NCI-H1105 (cell line): ENCODE measurements at regions not wholly inside any gene's neighbourhood (a gene's known extent, or its start where the extent isn't known, plus 50 kb on each side); places are given as distances from the start of the nearest gene placed in this dataset.

Source experiments
- DNase-seq: peaks from one replicate; lab custom pipeline; 2025; lab: John Stamatoyannopoulos, UW

DNA sequence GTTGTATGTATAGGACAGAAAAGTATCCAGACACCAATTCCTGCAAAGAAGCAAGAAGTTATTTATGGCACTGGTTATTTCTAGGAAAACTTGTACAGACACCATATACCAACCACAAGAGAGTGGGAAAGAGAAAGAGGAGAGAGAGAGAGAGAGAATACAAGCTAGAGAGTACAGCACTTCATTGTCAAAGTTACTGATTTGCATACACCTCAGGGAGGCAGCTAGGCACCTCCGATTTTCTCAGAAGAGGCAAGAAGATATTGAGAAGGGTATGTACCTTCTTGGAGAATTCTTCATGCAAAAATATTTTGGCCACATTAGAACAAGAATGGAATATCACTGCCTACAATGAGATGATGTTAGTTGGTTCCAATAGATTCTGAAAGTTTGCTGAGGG, 333.9 kb upstream of the PIK3C3 start:
- DNase-seq: no peak

DNA sequence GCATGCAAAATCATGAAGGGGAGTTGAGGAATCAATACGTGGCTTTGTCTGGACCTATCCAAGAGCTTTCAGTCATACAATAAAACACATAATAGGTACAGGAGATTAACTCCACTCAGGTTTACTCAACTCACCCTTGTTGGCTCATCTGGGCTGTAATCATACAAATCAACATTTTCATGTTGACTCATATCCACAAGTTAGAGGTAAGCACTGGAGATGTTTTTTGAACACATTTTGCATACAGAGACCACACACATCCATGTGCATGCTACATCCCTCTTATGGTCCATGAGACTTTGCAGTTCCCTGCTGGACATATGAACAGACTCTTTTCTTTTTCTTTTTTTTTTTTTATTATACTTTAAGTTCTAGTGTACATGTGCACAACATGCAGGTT, 336.9 kb upstream of the PIK3C3 start:
- no peak for DNase-seq

DNA sequence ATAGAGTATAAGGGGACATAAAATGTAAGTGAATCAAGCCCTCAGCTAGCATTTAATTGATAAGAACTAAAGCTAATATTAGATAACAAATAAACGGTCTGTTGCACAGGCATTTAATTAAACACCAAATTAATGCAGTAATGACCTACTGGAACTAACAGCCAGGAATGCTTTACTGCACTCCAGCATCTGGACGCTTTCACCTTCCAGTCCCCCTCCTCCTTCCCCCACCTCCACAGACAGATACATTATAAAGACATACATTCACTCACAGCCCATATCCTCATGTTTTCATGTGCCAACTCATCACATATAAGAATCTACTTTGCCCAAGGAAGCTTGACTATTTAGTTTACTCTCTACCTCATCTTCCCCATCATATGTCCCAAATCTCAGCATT, 337.4 kb upstream of the PIK3C3 start:
- no peak for DNase-seq

DNA sequence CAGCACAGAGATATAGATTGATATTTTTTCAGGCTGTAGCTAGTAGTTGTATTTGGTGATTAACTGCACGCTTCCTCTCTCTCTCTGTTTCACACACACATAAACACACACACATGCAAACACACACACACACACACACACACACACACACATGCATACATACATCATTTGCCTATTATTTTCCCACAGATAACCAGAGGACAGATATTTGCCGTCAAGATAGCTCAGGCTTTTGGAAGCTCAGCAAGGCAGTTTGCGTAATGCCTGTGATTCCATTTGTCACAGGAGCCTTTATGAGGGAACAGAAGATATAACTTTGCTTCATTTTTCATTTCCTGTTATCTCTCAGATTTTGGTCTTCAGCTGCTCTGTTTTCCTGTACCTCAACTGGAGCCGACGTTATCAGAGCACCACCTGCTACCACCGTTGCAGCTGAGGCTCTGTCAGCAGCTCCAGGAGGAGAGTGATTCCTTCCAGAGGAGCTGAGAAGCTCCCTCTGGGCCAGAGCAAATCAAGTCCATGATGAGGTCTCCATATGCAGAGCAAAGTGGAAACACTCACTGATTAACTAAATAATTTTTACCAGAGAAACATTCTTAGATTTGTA, 341.9 kb upstream of the PIK3C3 start:
- no peak for DNase-seq

DNA sequence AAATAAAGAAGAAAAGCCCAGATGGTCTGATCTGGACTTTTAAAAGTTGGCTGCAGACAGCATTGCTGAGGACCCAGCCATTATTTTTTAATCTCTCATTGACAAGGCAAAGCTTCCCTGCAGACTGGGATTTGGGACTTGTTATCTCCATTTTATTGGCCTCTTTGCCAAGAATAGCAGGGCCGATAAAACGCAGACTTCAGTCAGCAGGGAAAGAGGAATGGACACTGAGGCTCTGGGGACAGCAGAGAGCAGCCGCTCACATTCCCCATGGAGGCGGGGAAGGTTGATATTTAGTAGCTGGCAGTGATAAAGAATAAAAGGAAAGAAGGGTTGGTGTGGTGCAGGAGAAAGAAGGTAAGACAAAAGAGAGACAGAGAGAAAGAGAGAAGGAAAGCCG, 350.1 kb upstream of the PIK3C3 start:
- no peak for DNase-seq

DNA sequence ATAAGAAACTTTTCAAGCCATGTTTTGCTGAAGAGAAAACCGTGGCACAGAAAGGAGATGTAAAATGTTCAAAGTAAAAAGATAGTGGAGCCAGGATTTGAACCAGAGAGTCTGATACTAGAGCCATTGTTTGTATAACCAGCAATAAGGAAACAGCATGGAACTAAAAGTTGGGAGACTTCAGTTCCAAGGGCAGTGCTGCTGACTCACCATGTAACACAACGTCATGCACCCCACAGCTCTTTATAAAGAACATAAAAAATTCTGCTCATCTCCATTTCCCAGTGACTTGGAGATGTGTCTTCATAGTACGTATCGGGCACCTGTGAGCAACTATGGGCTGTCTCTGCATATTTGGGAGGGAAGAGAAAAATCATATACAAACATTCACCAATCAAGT, 353.0 kb upstream of the PIK3C3 start:
- no peak for DNase-seq

DNA sequence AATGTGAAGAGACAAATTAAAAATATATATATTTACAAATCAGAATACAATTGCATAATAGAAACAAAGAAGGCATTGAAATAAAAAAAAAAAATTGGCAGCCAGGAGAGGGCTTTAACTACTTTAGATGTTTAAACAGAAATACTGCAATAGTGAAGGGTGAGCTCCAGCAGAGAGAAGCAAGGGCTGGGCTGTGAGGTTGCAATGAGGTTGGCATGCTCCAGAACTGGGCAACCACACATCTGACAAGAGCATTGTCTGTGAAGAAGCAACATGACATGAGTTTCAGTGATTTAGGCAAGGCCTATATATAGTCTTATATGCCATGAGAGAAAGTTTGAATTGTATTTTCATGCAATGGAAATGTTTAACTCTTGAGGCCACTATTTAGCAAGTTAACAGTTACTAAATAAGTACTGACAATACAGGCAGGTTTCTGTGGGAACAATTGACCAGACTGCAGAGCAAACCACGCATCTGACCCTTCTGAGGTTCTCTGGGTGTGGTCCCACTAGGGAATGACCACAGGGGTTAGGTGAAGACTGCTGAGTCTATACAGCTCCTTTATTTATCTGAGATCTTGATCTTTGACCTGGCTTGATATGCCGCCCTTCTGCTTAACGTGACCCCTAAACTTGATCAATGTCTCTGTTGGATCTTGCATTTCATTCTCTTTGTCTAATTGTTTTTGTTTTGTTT, 354.2 kb upstream of the PIK3C3 start:
- no peak for DNase-seq

DNA sequence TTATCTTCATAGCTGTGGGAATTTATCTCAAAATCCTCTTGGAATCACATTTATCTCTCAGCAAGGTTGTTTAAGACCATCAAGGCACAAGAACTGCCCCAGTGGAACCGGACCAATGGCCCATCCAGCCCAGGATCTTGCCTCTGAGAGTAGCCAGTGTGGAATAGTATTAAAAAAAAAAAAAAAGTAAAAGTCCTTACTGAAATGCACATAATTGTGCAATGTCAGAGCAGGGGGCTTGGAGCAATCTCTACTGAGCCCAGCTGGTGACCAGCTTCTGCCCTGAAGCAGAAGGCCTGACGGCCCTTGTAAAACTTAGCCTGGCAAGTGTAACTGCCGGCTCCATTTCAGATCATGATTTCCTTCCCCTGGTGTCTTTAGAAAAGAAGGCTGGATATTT, 355.6 kb upstream of the PIK3C3 start:
- no peak for DNase-seq

DNA sequence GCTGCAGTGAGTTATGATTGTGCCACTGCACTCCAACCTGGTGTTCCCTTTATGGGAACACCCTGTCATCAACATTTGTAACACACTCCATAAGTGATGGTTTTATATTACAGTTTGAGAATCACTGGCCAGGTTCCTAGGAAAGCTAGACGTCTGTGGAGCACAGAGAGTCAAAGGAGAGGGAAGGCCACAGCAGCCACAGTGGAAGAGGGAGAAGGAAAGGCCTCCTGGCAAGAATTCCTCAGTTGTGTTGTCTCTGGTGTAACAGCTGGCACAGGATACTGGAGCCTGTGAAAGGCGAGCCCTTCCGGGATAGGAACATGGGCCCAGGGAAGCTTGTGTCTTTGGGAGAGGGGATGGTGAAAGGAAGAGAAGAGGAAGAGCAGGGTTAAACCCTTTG, 360.5 kb upstream of the PIK3C3 start:
- no peak for DNase-seq

DNA sequence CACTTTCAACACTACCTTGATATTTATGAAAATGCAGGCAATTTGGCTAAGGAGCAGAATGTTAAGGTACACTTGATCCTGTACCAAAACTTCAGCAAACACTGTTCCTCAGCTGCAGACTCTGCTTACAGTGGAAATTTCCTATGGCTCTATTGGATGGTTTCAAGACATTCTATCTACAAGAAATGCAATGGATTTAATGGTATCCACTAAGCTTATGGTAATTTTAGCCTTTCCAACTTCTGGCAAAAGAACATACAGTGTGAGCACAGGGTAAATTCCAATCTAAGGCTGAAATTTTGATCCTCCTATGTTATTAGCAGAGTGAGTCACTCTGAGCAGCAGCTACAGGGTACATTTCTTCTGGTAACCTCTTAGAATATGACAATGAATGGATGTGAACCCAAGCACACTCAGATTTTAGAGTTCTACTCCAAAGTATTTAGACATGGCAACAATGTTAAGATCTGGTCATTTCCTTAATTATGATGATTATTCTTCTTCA, 361.8 kb upstream of the PIK3C3 start:
- no peak for DNase-seq

DNA sequence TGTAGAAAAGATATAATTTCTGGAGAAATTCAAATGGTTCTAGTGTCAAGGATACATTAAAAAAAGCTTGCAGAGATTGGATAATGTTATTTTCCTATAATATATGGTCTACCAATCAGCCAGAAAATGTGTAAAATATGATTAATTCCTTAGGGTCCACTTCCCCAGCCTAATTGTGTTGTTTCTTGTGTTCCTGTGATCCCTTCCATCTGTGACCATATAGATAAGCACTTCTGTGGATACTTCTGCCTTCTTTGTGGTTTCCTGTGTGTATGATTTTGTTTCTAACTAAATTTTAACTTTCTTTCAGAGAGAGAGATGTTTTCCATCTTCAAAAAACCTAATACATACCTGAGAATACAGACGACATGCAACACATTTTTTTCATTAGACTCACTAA, 367.1 kb upstream of the PIK3C3 start:
- DNase-seq: no peak

DNA sequence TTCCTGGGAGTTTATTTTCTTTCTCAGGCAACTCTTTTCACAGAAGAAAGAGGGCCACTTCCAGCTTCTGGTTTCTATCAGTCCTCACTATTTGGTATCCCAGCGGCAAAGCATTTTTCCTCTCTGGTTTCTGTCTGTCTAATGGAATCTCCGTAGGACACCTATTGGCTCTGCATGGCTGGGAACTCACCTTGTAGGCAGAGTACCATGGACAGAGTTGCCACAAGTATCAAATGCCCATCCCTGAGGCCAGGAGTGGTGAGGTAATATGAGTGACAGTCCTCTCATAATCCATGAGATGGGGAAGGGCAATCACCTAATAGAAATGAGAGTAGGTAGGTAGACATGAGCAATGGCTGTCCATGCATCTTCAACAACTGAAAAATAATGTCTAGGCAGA, 369.5 kb upstream of the PIK3C3 start:
- no peak for DNase-seq

DNA sequence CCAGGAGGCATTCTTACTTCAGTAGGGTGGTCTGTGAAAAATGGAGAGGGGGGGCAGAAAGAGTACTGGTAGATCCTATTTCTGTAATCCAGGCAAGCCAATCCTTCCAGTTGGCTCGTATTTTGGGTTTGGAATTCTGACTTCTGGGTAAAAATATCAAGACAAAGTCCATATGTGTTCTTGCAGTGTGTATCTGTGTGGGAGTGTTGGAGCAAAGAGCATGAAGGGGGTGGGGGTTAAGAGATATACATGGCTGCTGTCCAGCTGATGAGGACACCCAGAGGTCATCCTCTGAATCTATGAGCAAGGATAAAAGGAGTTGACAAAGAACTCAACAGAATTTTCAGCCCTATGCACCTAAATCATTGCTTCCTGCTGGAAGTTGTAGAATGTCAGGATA, 375.8 kb upstream of the PIK3C3 start:
- DNase-seq: no peak

DNA sequence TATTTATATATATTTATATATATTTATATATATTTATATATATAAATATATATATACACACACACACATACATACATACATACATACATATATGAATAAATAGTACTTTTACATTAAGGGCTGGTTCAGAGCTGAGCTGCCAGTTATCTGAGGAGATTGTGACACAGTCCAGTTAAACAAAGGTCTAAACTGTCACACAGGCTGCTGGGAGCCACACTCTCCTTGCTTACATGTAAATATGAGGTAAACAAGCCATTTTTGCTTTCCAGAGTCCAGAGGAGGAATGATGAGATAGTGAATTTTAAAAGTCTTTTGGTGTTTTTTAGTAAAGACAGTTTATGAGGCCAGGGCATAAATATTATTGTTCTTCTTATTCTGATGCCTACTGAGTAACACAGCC, 377.5 kb upstream of the PIK3C3 start:
- no peak for DNase-seq

DNA sequence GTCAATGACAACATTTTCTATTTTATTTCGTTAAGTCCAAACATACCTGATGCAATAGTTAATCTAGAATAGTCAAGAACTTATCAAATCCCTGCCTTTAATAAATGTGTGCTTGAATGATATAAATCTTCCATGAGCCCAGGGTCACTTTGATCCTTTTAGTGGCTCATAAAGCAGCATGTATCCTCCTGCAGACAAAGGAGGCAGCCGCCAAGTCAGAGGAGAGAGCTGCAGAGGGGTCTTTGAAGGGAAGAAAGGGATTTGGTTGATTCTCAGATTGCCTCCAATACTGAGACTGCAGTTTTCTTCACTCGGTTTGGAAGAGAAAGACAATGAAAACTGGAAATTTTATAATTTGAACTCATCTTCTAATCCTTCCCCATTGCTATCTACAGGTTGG, 378.4 kb upstream of the PIK3C3 start:
- no peak for DNase-seq

DNA sequence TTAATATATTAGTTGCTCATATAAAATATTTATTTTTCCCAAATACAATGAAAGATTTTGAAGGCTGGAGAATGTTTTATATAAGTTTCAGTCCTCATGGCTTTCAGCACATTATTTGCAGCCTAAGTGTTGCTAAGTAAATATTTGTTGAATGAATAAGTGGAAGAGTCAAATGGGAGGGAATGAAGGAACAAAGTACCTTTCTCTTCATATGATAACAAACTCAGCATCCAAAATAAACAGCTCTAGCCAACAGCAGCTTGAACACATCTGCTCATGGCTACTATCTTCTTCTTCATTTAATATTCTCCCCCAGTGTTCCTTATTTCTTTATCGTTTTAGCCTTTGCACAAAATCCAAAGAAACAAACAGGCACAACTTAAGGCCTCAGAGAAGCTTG, 385.2 kb upstream of the PIK3C3 start:
- no peak for DNase-seq

DNA sequence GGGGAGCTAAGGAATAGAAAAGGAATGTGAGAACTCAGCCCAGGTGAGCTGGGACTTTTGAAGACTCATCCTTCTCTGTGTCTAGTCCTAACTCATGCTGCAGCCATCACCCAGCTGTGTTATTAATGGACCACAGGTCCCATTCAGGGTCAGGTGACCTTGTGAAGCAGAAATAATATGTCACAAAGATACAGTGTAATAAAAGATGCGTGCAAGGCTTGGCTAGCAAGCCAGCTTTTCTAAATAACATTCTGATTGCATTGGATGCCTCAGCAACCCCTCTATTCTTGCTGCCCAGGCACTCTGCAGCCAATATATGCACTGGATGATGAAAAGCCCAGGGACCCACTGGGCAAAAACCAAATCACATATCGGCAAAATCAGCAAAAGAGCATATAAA, 393.1 kb upstream of the PIK3C3 start:
- DNase-seq: no peak

DNA sequence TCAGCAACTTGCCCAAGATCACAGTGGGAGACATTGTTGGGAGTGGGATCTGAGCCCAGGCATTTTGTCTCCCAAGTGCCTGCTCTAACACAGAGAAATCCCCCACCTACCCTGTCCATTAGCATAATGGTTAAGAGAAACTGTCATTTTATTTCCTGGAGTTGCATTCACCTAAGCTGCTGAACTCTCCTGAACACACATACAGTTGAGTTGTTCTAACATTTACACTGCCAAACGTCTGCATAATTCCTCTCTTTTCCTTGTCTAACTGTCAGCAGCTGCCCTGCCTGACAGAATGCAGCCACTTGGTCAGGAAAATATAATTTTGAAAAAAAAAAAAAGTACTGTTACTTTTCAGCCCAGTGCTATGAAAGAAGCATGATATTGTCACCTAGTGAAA, 396.3 kb upstream of the PIK3C3 start:
- no peak for DNase-seq

DNA sequence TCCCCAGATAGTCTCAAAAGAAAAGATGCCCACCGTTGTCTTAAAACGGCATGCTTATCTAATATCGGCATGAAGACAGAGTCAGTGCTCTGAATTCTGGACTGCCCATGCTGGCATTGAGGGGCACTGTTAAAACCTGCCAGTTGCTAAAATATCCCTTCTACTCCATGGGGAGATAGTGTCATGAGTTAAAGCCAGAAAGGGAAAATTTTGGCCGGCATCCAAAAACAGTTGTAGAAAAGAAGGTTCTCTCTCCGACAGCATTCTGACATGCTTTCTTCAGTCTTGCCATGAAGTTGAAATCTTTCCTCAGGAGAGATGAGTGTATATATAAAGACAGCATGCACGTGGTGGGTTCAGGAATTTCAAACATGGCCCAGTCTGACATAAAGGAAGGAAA, 401.3 kb upstream of the PIK3C3 start:
- no peak for DNase-seq

DNA sequence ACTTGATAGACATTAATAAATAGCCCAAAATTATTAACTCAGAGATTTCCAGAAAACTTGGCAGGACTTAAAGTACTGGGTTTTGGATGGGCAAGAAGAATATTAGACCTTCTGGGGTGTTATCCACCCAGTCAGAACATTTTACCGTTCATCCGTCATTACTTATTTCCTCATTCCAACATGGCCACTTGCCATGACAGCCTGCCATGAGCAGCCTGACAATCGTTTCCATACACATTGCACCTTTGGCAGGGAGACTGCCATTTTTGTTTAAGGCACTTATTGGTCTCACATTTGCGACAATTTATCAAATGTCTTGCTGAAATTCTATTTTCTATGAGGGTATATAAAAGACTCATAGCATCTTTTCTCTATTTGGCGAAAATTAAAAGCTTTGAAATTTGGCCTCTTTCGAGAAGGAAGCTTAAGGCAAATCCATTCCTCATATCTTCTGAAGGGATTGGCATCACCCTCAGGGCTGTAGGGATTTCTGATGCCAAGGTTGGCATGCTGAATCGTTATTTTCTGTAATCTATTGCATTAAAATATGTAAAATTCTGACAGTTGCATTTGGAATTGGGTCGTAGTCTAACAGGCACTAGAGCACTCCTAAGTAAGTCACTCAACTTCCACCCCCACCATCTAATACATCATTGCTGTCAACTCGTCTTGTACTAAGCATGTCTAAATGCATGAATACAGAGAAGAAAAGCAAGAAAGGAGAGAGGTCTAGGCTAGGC, 406.3 kb upstream of the PIK3C3 start:
- no peak for DNase-seq

DNA sequence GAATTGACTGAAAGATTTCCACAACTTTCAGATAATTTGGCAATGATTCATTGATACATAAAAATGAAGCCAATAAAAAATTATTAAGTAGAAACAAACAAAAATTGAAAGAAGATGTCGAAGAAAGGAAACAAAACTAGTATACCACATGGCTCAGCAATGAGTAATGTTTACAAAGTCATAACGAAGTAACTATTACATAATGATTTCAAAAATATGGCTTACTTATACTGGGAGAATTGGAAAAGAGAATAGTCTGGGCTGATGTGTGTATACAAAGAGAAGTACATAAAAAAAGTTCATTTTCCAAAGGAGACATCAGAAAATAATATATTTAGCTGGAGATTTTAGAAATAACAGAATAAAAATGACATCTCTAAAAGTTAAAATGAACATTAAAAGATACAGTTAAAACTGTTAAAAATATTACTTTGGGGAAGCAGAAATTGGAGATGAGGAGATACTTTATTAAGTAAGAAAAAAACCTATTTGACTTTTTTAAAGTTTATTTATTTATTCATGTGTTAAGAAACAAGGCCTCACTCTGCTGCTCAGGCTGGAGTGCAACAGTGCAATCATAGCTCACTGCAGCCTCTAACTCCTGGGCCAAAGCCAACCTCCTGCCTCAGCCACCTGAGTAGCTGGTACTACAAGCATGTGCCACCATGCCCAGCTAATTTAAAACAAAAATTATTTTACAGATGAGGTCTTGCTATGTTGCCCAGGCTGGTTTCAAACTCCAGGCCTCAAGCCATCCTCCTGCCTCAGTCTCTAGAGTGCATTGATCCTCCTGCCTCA, 409.7 kb upstream of the PIK3C3 start:
- DNase-seq: no peak

DNA sequence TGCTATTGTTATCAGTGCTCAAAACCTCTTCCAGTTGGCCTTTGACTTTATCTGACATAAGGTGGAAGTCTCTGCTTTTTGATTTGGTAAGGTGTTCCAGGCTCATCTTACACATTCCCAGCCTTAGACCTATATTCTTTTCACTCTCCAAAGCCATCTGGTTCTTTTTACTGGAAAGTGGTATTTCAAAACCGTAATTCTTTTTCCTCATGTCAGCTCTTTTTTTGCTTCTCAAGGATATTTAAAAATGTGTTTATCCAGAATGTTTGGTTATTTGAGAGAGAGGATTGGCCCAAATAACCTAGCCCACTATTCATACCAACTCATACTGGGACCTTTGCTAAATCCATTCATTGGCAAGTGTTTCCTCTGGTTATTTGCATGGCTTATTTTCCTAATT, 411.2 kb upstream of the PIK3C3 start:
- DNase-seq: no peak
